Panc1 (cell line): ENCODE measurements at regions not wholly inside any gene's neighbourhood (a gene's known extent, or its start where the extent isn't known, plus 50 kb on each side); places are given as distances from the start of the nearest gene placed in this dataset.

Experiments used
- CTCF ChIP-seq: fragments of 450-650 bp; IDR thresholded peaks from 2 replicates; pipeline ENCODE4 v1.5.1; 2017; ENCODE audit warnings: mild to moderate bottlenecking
- POLR2AphosphoS5 ChIP-seq: IDR thresholded peaks from 2 replicates; pipeline ENCODE4 v1.6.1; 2012; ENCODE audit warnings: mild to moderate bottlenecking, low read depth, low read length, moderate library complexity
- SIN3A ChIP-seq: IDR thresholded peaks from 2 replicates; pipeline ENCODE4 v1.6.1; 2012; ENCODE audit warnings: low read depth, mild to moderate bottlenecking, low read length, moderate library complexity, borderline replicate concordance; ENCODE audit not compliant: insufficient read depth
- TCF7L2 ChIP-seq: IDR thresholded peaks from 2 replicates; pipeline ENCODE4 v1.6.1; 2011; ENCODE audit warnings: mild to moderate bottlenecking, low read depth, low read length, inconsistent platforms

- TF ChIP-seq CTCF = no peak
- no peak for TF ChIP-seq POLR2AphosphoS5
- no peak for TF ChIP-seq TCF7L2
- TF ChIP-seq SIN3A = no peak
Measured at GRCh38 chr3:64406271-64406670, 181.0 kb upstream of the PRICKLE2 start.
